Tibial nerve (tissue), 4 donors: ENCODE measurements at regions not wholly inside any gene's neighbourhood (a gene's known extent, or its start where the extent isn't known, plus 50 kb on each side); places are given as distances from the start of the nearest gene placed in this dataset.
"Not testable (repeated sequence)": the region's sequence is repeated elsewhere in the genome, so short reads cannot be mapped to it uniquely, and the experiment has no call there.

ENCODE experiments used
- DNase-seq, 2 donors: peaks; one replicate each; pipeline ENCODE4 v3.0.0-alpha.2; 2019; ENCODE audit warnings: low spot score in 2 of 2
- H3K27ac ChIP-seq, 4 donors: fragments of 200-600 bp; sonication (generic) in 3 of 4; one replicate each; pipeline ENCODE4 v1.5.1; 2017 to 2019; ENCODE audit warnings: mild to moderate bottlenecking in 1 of 4
- H3K27me3 ChIP-seq, 2 donors: fragments of 200-600 bp; sonication (generic) in 1 of 2; one replicate each; pipeline versions ENCODE4 v1.5.1 to v1.6.0; 2017 to 2019
- H3K36me3 ChIP-seq, 3 donors: fragments of 200-600 bp; sonication (generic); one replicate each; pipeline ENCODE4 v1.5.1; 2018 to 2019
- H3K4me1 ChIP-seq, 4 donors: fragments of 200-600 bp; sonication (generic) in 3 of 4; one replicate each; pipeline ENCODE4 v1.5.1; 2017 to 2019
- H3K4me3 ChIP-seq, 4 donors: fragments of 200-600 bp; sonication (generic) in 3 of 4; one replicate each; pipeline ENCODE4 v1.5.1; 2017 to 2019; ENCODE audit warnings: mild to moderate bottlenecking in 1 of 4, moderate library complexity in 1 of 4
- H3K9me3 ChIP-seq, 4 donors: fragments of 200-600 bp; sonication (generic) in 3 of 4; one replicate each; pipeline ENCODE4 v1.5.1; 2017 to 2019
- EP300 ChIP-seq, 2 donors: sonication (generic); formaldehyde crosslinking; IDR thresholded peaks; one replicate each; pipeline ENCODE4 v1.6.1; 2017; ENCODE audit warnings: antibody characterized with exemption in 2 of 2, mild to moderate bottlenecking in 1 of 2
- POLR2A ChIP-seq, 2 donors: fragments of 450-650 bp; IDR thresholded peaks; one replicate each; pipeline ENCODE4 v1.6.1; 2017; ENCODE audit warnings: antibody characterized with exemption in 2 of 2, mild to moderate bottlenecking in 2 of 2, moderate library complexity in 2 of 2
- WGBS, 2 donors: methylation state at CpG; one replicate each; pipeline ENCODE4 v1.1.5; 2018; 5-methylcytosine and 5-hydroxymethylcytosine counted together
- TF ChIP-seq, protein P1 (sequence below), 5 experiments: fragments of 200-600 bp in 3 of 5; fragments of 450-650 bp in 2 of 5; sonication (generic) in 3 of 5; IDR thresholded peaks; one replicate each; pipeline ENCODE4 v1.5.1; 2016 to 2019; ENCODE audit warnings: antibody characterized with exemption in 5 of 5, mild to moderate bottlenecking in 3 of 5, moderate library complexity in 2 of 5

DNA sequence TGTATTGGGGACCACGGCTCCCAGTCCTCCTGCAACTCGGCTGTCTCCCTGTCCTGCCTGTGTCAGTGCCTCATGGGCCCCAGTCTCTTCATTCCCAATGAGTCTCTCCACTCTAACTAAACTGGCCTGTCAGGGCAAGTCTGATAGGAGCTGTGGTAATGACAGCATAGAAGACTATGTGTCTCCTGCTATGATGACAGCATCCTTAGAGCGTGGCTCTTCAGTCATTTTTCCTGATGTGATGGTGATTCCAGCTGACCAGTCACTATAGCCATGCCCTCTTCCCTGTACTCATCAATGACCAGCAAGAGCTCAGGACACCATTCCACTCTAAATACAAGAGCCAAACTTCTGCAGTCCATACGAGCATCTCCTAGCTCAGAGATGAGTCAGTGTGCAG, 339.8 kb downstream of the PCNX1 start:
- no peaks in the 10 kb centered on the region for H3K27me3 ChIP-seq
- DNase-seq = no peak
- H3K4me1 ChIP-seq = peaks cover 0 to 7% (median 0%) of the 10 kb centered on the region in 4 donors
- H3K36me3 ChIP-seq = no peaks in the 10 kb centered on the region
- H3K27ac ChIP-seq = no peak overlapping the region
- WGBS, 2 donors = 84% methylated on average over 4 of the region's 4 CpGs
- no peak overlapping the region for H3K4me3 ChIP-seq
- TF ChIP-seq, protein P1, sequence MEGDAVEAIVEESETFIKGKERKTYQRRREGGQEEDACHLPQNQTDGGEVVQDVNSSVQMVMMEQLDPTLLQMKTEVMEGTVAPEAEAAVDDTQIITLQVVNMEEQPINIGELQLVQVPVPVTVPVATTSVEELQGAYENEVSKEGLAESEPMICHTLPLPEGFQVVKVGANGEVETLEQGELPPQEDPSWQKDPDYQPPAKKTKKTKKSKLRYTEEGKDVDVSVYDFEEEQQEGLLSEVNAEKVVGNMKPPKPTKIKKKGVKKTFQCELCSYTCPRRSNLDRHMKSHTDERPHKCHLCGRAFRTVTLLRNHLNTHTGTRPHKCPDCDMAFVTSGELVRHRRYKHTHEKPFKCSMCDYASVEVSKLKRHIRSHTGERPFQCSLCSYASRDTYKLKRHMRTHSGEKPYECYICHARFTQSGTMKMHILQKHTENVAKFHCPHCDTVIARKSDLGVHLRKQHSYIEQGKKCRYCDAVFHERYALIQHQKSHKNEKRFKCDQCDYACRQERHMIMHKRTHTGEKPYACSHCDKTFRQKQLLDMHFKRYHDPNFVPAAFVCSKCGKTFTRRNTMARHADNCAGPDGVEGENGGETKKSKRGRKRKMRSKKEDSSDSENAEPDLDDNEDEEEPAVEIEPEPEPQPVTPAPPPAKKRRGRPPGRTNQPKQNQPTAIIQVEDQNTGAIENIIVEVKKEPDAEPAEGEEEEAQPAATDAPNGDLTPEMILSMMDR (IDR thresholded peaks at IDR 0.05) = no peak
- no peak for TF ChIP-seq POLR2A (IDR thresholded peaks at IDR 0.05)
- TF ChIP-seq EP300 (IDR thresholded peaks at IDR 0.05) = no peak
- H3K9me3 ChIP-seq = no peaks in the 10 kb centered on the region

DNA sequence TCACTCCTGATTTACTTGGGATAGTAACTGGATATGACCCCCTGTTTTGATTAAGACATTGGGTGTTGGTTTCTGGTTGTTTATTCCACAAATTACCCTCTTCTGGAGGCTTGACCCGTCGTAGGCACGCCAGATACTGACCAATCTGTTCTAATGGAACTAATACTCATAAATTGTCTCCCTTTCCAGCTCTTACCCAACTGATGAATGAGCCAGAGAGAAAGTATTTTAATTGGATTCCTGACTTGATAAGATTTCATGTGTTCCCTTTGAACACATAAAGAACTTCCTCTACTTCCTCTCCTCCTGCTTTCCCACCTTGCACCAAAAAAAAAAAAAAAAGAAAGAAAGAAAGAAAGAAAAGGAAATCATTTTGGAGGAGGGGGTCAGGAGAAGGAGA, 340.9 kb downstream of the PCNX1 start:
- WGBS, 2 donors = 70 to 86% methylated on average over 3 of the region's 3 CpGs
- Histone ChIP-seq H3K27ac (no peak overlapping the region), H3K27me3 (no peaks in the 10 kb centered on the region), H3K4me3 (no peak overlapping the region), H3K4me1 (no peaks in the 10 kb centered on the region), H3K9me3 (no peaks in the 10 kb centered on the region), H3K36me3 (no peaks in the 10 kb centered on the region)
- TF ChIP-seq, protein P1 (IDR thresholded peaks at IDR 0.05) = no peak
- TF ChIP-seq EP300 (IDR thresholded peaks at IDR 0.05) (no peak), POLR2A (IDR thresholded peaks at IDR 0.05) (no peak)
- no peak for DNase-seq

DNA sequence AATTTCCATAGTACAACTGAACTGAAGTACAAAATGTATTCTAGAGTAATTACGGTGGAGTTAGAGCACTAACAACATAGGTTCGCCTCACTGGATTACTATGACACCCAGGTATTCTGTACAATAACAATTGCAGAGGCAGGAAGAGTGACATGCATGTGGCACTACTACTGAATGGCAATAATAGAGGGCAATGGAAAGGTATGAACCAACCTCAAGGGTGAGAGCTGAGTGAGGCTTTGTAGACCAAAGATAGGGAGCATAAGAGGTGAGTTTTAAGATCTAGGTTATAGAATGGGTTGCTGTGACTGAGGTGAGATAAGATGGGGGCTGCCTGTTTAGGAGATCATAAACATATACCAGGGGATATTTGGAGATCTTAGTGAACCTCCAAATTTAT, 343.1 kb downstream of the PCNX1 start:
- 96 to 98% methylated on average over 2 of the region's 2 CpGs for WGBS, 2 donors
- Histone ChIP-seq H3K36me3 (no peaks in the 10 kb centered on the region), H3K27me3 (no peaks in the 10 kb centered on the region), H3K4me3 (no peak overlapping the region), H3K9me3 (peaks cover 0 to 6% (median 0%) of the 10 kb centered on the region in 4 donors), H3K4me1 (no peaks in the 10 kb centered on the region), H3K27ac (no peak overlapping the region)
- DNase-seq = no peak
- TF ChIP-seq, protein P1 (IDR thresholded peaks at IDR 0.05) = no peak
- no peak for TF ChIP-seq POLR2A (IDR thresholded peaks at IDR 0.05)
- no peak for TF ChIP-seq EP300 (IDR thresholded peaks at IDR 0.05)

DNA sequence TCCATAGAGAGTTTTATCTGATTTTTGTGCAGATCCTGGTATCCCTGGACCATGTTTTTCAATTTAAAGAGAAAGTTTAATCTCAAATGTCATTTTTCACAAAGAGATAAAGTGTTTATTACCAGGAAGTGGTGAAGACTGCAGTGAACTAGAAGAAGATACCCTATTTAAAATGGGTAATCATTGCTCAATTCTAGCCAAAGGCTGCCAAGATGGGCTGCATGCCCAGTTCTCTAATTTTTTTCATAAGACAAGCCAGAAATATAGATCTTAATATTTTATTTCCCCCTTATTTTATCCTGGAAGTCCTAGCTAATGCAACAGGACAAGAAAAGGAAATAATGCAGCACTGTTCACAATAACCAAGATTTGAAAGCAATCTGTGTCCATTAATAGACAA, 343.5 kb downstream of the PCNX1 start:
- Histone ChIP-seq H3K36me3 (no peaks in the 10 kb centered on the region), H3K4me3 (no peak overlapping the region), H3K27ac (no peak overlapping the region), H3K9me3 (peaks cover 0 to 6% (median 0%) of the 10 kb centered on the region in 4 donors), H3K4me1 (no peaks in the 10 kb centered on the region), H3K27me3 (no peaks in the 10 kb centered on the region)
- DNase-seq = no peak
- TF ChIP-seq EP300 (IDR thresholded peaks at IDR 0.05) (no peak), POLR2A (IDR thresholded peaks at IDR 0.05) (no peak)
- TF ChIP-seq, protein P1 (IDR thresholded peaks at IDR 0.05) = no peak

DNA sequence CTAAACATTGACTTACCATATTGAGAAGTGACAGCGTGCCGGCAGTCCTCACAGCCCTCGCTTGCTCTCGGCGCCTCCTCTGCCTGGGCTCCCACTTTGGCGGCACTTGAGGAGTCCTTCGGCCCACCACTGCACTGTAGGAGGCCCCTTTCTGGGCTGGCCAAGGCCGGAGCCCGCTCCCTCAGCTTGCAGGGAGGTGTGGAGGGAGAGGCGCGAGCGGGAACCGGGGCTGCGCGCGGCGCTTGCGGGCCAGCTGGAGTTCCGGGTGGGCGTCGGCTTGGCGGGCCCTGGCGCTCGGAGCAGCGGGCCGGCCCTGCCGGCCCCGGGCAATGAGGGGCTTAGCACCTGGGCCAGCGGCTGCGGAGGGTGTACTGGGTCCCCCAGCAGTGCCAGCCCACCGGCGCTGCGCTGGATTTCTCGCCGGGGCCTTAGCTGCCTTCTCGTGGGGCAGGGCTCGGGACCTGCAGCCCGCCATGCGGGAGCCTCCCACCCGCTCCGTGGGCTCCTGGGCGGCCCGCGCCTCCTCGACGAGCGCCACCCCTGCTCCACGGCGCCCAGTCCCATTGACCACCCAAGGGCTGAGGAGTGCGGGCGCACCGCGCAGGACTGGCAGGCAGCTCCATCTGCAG, 346.9 kb downstream of the PCNX1 start:
- not testable (repeated sequence) for H3K27ac ChIP-seq
- H3K4me3 ChIP-seq = peak overlapping the region in 1 of 4 donors; percentile 25

DNA sequence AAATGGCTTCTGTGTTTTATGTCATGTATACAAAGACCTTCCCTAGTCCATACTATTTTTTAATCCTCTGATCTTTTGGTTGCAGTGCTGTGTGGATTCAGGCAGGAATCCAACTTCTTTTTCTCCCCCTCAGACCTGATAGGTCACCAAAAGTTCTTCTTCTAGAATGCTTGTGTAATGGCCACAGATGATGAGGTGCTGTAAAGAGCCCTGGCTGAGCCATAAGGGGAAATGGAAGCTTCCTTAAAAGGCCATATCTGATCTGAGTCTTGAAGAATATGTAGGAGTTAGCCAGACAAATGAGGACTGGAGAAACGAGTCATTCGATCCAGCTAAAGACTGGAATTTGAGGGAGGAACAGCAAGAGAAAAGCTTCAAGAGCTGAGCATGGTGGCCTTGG, 353.9 kb downstream of the PCNX1 start:
- Histone ChIP-seq H3K27ac (no peak overlapping the region), H3K27me3 (no peaks in the 10 kb centered on the region), H3K4me3 (no peak overlapping the region), H3K9me3 (peaks cover 0 to 38% (median 3%) of the 10 kb centered on the region in 4 donors), H3K36me3 (no peaks in the 10 kb centered on the region), H3K4me1 (no peaks in the 10 kb centered on the region)
- 45 to 52% methylated on average over 2 of the region's 2 CpGs for WGBS, 2 donors
- TF ChIP-seq POLR2A (IDR thresholded peaks at IDR 0.05) = no peak
- no peak for TF ChIP-seq EP300 (IDR thresholded peaks at IDR 0.05)
- TF ChIP-seq, protein P1 (IDR thresholded peaks at IDR 0.05) = no peak
- no peak for DNase-seq

More for the DNA sequence above, 346.9 kb downstream of the PCNX1 start:
- H3K9me3 ChIP-seq = peaks cover 0 to 28% (median 0%) of the 10 kb centered on the region in 4 donors
- not testable (repeated sequence) for H3K4me1 ChIP-seq, H3K27me3 ChIP-seq, H3K36me3 ChIP-seq, DNase-seq
- WGBS, 2 donors = 82 to 87% methylated on average over 35 to 40 of the region's 53 CpGs
